ENCODE measurements at regions not wholly inside any gene's neighbourhood (a gene's known extent, or its start where the extent isn't known, plus 50 kb on each side); places are given as distances from the start of the nearest gene placed in this dataset.

- Histone ChIP-seq H3K9me3 (ENCODE audit: control insufficient read depth, insufficient read depth, low read length) (no peaks in the 10 kb centered on the region), H3K4me3 (ENCODE audit: low read length) (no peak overlapping the region), H3K27ac (ENCODE audit: low read length) (no peak overlapping the region), H3K36me3 (ENCODE audit: control insufficient read depth, insufficient read depth, low read length) (no peaks in the 10 kb centered on the region), H3K4me1 (ENCODE audit: control insufficient read depth, insufficient read depth, low read length) (no peaks in the 10 kb centered on the region; the same call in 1 of the 2 replicates), H3K27me3 (ENCODE audit: control insufficient read depth, insufficient read depth, low read length) (no peaks in the 10 kb centered on the region)
- DNase-seq (ENCODE audit: low read depth, low spot score), result no peak
- no CpG with 5 or more reads among the region's 5 CpGs for WGBS (ENCODE audit: insufficient coverage, insufficient read length)
Observed at GRCh38 chr1:29631361-29631760, 395.0 kb downstream of the PTPRU start.

DNA sequence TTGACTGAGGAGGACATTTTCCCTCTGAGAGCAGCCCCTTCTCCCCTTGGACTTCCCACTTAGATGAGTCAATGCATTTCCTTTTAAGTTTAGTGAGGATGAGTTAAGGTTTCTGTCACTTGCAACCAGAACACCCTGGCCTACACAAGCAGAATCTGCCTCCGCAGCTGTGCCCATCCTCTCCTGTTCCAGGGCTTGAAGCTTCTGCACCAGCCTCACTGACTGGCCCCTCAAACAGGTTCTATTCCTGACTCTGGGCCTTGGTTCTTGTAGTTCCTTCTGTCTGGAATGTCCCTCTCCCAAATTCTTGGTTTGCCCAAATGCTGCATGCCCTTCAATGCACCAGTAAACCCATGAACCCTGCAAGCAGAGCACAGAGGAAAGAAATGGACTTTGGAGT, 394.4 kb downstream of the PTPRU start:
- Histone ChIP-seq H3K36me3 (ENCODE audit: control insufficient read depth, insufficient read depth, low read length) (no peaks in the 10 kb centered on the region), H3K9me3 (ENCODE audit: control insufficient read depth, insufficient read depth, low read length) (no peaks in the 10 kb centered on the region), H3K4me3 (ENCODE audit: low read length) (no peak overlapping the region), H3K4me1 (ENCODE audit: control insufficient read depth, insufficient read depth, low read length) (no peaks in the 10 kb centered on the region; the same call in 1 of the 2 replicates), H3K27me3 (ENCODE audit: control insufficient read depth, insufficient read depth, low read length) (no peaks in the 10 kb centered on the region), H3K27ac (ENCODE audit: low read length) (no peak overlapping the region)
- no CpG with 5 or more reads among the region's 1 CpG for WGBS (ENCODE audit: insufficient coverage, insufficient read length)
- no peak for DNase-seq (ENCODE audit: low read depth, low spot score)

- Histone ChIP-seq H3K4me1 (ENCODE audit: control insufficient read depth, insufficient read depth, low read length) (no peaks in the 10 kb centered on the region), H3K9me3 (ENCODE audit: control insufficient read depth, insufficient read depth, low read length) (no peaks in the 10 kb centered on the region), H3K36me3 (ENCODE audit: control insufficient read depth, insufficient read depth, low read length) (no peaks in the 10 kb centered on the region), H3K27ac (ENCODE audit: low read length) (no peak overlapping the region), H3K4me3 (ENCODE audit: low read length) (no peak overlapping the region), H3K27me3 (ENCODE audit: control insufficient read depth, insufficient read depth, low read length) (no peaks in the 10 kb centered on the region)
- WGBS (ENCODE audit: insufficient coverage, insufficient read length), result no CpG with 5 or more reads among the region's 8 CpGs
- DNase-seq (ENCODE audit: low read depth, low spot score), result no peak
Observed at GRCh38 chr1:29629814-29630516, 393.6 kb downstream of the PTPRU start.

GRCh38 chr1:29629401-29629800, 393.1 kb downstream of the PTPRU start:
- H3K4me3 ChIP-seq (ENCODE audit: low read length), result no peak overlapping the region
- no peak for DNase-seq (ENCODE audit: low read depth, low spot score)
- no peak overlapping the region for H3K27ac ChIP-seq (ENCODE audit: low read length)
- H3K36me3 ChIP-seq (ENCODE audit: control insufficient read depth, insufficient read depth, low read length), result no peaks in the 10 kb centered on the region
- no peaks in the 10 kb centered on the region for H3K4me1 ChIP-seq (ENCODE audit: control insufficient read depth, insufficient read depth, low read length)
- no peaks in the 10 kb centered on the region for H3K9me3 ChIP-seq (ENCODE audit: control insufficient read depth, insufficient read depth, low read length)
- H3K27me3 ChIP-seq (ENCODE audit: control insufficient read depth, insufficient read depth, low read length), result no peaks in the 10 kb centered on the region
- WGBS (ENCODE audit: insufficient coverage, insufficient read length), result no CpG with 5 or more reads among the region's 4 CpGs

- Histone ChIP-seq H3K4me3 (ENCODE audit: low read length) (no peak overlapping the region), H3K27me3 (ENCODE audit: control insufficient read depth, insufficient read depth, low read length) (no peaks in the 10 kb centered on the region), H3K27ac (ENCODE audit: low read length) (no peak overlapping the region), H3K4me1 (ENCODE audit: control insufficient read depth, insufficient read depth, low read length) (no peaks in the 10 kb centered on the region), H3K36me3 (ENCODE audit: control insufficient read depth, insufficient read depth, low read length) (no peaks in the 10 kb centered on the region), H3K9me3 (ENCODE audit: control insufficient read depth, insufficient read depth, low read length) (no peaks in the 10 kb centered on the region)
- no CpG with 5 or more reads among the region's 2 CpGs for WGBS (ENCODE audit: insufficient coverage, insufficient read length)
- DNase-seq (ENCODE audit: low read depth, low spot score), result no peak
Observed at GRCh38 chr1:29628190-29628589, 391.9 kb downstream of the PTPRU start.

- Histone ChIP-seq H3K9me3 (ENCODE audit: control insufficient read depth, insufficient read depth, low read length) (no peaks in the 10 kb centered on the region), H3K36me3 (ENCODE audit: control insufficient read depth, insufficient read depth, low read length) (no peaks in the 10 kb centered on the region), H3K4me3 (ENCODE audit: low read length) (no peak overlapping the region), H3K27ac (ENCODE audit: low read length) (no peak overlapping the region), H3K4me1 (ENCODE audit: control insufficient read depth, insufficient read depth, low read length) (no peaks in the 10 kb centered on the region), H3K27me3 (ENCODE audit: control insufficient read depth, insufficient read depth, low read length) (no peaks in the 10 kb centered on the region)
- WGBS (ENCODE audit: insufficient coverage, insufficient read length), result no CpG with 5 or more reads among the region's 5 CpGs
- no peak for DNase-seq (ENCODE audit: low read depth, low spot score)
Observed at GRCh38 chr1:29626726-29627125, 390.4 kb downstream of the PTPRU start.

DNA sequence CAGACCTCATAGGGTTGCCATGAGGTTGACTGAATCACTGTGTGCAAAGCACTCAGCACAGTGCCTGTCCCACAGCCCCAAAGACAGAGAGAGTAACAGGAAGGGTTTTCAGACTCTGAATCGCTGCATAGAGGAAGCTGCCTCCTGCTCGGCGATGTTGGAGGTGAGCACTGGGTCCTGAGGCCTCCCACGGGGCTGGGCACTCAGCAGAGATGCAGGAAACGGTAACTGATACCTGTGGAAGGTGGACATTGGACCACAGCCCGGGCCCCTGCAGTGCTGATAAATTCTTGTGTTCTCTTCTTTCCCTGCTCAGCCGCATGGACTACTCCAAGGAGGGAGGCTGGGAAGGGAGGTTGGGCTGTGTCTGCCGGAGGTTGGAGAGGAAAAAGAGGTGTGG, 389.7 kb downstream of the PTPRU start:
- WGBS (ENCODE audit: insufficient coverage, insufficient read length), result no CpG with 5 or more reads among the region's 8 CpGs
- no peak overlapping the region for H3K4me3 ChIP-seq (ENCODE audit: low read length)

GRCh38 chr1:29625084-29625420, 388.7 kb downstream of the PTPRU start:
- H3K27me3 ChIP-seq (ENCODE audit: control insufficient read depth, insufficient read depth, low read length), result no peaks in the 10 kb centered on the region
- no peaks in the 10 kb centered on the region for H3K4me1 ChIP-seq (ENCODE audit: control insufficient read depth, insufficient read depth, low read length)
- no peak overlapping the region for H3K27ac ChIP-seq (ENCODE audit: low read length)
- no peaks in the 10 kb centered on the region for H3K9me3 ChIP-seq (ENCODE audit: control insufficient read depth, insufficient read depth, low read length)
- no peak for DNase-seq (ENCODE audit: low read depth, low spot score)
- WGBS (ENCODE audit: insufficient coverage, insufficient read length), result no CpG with 5 or more reads among the region's 1 CpG
- H3K36me3 ChIP-seq (ENCODE audit: control insufficient read depth, insufficient read depth, low read length), result no peaks in the 10 kb centered on the region
- H3K4me3 ChIP-seq (ENCODE audit: low read length), result no peak overlapping the region

More for the DNA sequence above, 389.7 kb downstream of the PTPRU start:
- Histone ChIP-seq H3K27me3 (ENCODE audit: control insufficient read depth, insufficient read depth, low read length) (no peaks in the 10 kb centered on the region), H3K4me1 (ENCODE audit: control insufficient read depth, insufficient read depth, low read length) (no peaks in the 10 kb centered on the region), H3K9me3 (ENCODE audit: control insufficient read depth, insufficient read depth, low read length) (no peaks in the 10 kb centered on the region), H3K36me3 (ENCODE audit: control insufficient read depth, insufficient read depth, low read length) (no peaks in the 10 kb centered on the region), H3K27ac (ENCODE audit: low read length) (no peak overlapping the region)
- DNase-seq (ENCODE audit: low read depth, low spot score), result no peak

GRCh38 chr1:29624320-29625083, 388.2 kb downstream of the PTPRU start:
- H3K36me3 ChIP-seq (ENCODE audit: control insufficient read depth, insufficient read depth, low read length), result no peaks in the 10 kb centered on the region
- H3K9me3 ChIP-seq (ENCODE audit: control insufficient read depth, insufficient read depth, low read length), result no peaks in the 10 kb centered on the region
- H3K4me1 ChIP-seq (ENCODE audit: control insufficient read depth, insufficient read depth, low read length), result no peaks in the 10 kb centered on the region
- DNase-seq (ENCODE audit: low read depth, low spot score), result no peak
- H3K4me3 ChIP-seq (ENCODE audit: low read length), result no peak overlapping the region
- H3K27ac ChIP-seq (ENCODE audit: low read length), result no peak overlapping the region
- no CpG with 5 or more reads among the region's 9 CpGs for WGBS (ENCODE audit: insufficient coverage, insufficient read length)
- no peaks in the 10 kb centered on the region for H3K27me3 ChIP-seq (ENCODE audit: control insufficient read depth, insufficient read depth, low read length)

DNA sequence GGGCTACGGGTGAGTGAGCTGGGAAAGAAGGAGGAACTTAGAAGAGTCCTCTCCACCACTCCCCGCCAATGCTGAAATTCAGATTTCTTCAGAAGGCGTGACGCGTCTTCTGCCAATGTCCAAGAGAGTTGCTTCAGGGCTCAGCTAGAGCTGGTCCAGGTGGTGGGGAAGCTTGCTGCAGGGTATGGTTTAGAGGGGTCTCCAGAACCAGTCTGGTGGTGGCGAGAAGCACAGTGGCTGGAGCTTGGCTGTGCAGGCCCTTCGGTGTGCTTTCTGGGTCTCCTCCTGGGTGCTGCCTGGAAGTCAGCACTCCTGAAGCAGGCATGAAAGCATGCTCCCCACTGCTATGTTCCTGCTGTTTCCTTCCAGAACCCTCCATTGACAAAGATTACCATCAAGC, 387.2 kb downstream of the PTPRU start:
- no CpG with 5 or more reads among the region's 7 CpGs for WGBS (ENCODE audit: insufficient coverage, insufficient read length)
- H3K27me3 ChIP-seq (ENCODE audit: control insufficient read depth, insufficient read depth, low read length), result no peaks in the 10 kb centered on the region

More for the DNA sequence above, 387.2 kb downstream of the PTPRU start:
- no peak overlapping the region for H3K27ac ChIP-seq (ENCODE audit: low read length)
- no peaks in the 10 kb centered on the region for H3K4me1 ChIP-seq (ENCODE audit: control insufficient read depth, insufficient read depth, low read length)
- DNase-seq (ENCODE audit: low read depth, low spot score), result no peak
- no peaks in the 10 kb centered on the region for H3K9me3 ChIP-seq (ENCODE audit: control insufficient read depth, insufficient read depth, low read length)
- H3K36me3 ChIP-seq (ENCODE audit: control insufficient read depth, insufficient read depth, low read length), result no peaks in the 10 kb centered on the region
- H3K4me3 ChIP-seq (ENCODE audit: low read length), result no peak overlapping the region
